IMR-90 (cell line): ENCODE measurements at regions not wholly inside any gene's neighbourhood (a gene's known extent, or its start where the extent isn't known, plus 50 kb on each side); places are given as distances from the start of the nearest gene placed in this dataset.

Source experiments
- ATAC-seq: fragments of 200-7000 bp; cut with Tn5 transposase; 2 replicates; pipeline ENCODE4 v1.9.1; 2020; ENCODE audit warnings: low read depth, mild to moderate bottlenecking, moderate library complexity
- BruUV-seq: library from RNA; stranded (reverse); fragments of 400-500 nt; replicated peaks from 2 replicates; lab custom pipeline; 2021; lab: Mats Ljungman, UMichigan
- CTCF ChIA-PET: fragments of 300-600 bp; formaldehyde crosslinking; extraction: SDS; loops from one replicate; lab custom pipeline; 2021; ENCODE audit warnings: antibody characterized with exemption; lab: Yijun Ruan, JAX
- POLR2A ChIA-PET: fragments of 300-600 bp; sonication (Branson Sonifier 250); formaldehyde crosslinking; loops from one replicate; lab custom pipeline; 2022; ENCODE audit warnings: antibody characterized with exemption; ENCODE audit not compliant: unreplicated experiment; lab: Charles Lee
- DNase-seq: peaks from one replicate; pipeline ENCODE4 v3.0.0; 2013
- H2AFZ ChIP-seq: replicated peaks from 2 replicates; pipeline ENCODE3; 2013; ENCODE audit warnings: low read length, mild to moderate bottlenecking; ENCODE audit not compliant: poor library complexity
- H2AK5ac ChIP-seq: 2 replicates; pipeline ENCODE4 v1.6.1; 2013; ENCODE audit warnings: low read depth, low read length, inconsistent platforms
- H2AK9ac ChIP-seq: replicated peaks from 2 replicates; pipeline ENCODE3; 2013; ENCODE audit warnings: mild to moderate bottlenecking, low read depth, low read length, moderate library complexity; ENCODE audit not compliant: poor library complexity
- H2BK120ac ChIP-seq: 2 replicates; pipeline ENCODE4 v1.6.1; 2013; ENCODE audit warnings: low read depth, low read length, inconsistent platforms
- H2BK15ac ChIP-seq: 3 replicates; pipeline ENCODE4 v1.6.1; 2013; ENCODE audit warnings: low read depth, low read length, inconsistent platforms
- H2BK20ac ChIP-seq: 2 replicates; pipeline ENCODE4 v1.6.1; 2013; ENCODE audit warnings: low read depth, mild to moderate bottlenecking, inconsistent platforms, low read length, moderate library complexity
- H2BK5ac ChIP-seq: 2 replicates; pipeline ENCODE4 v1.6.1; 2013; ENCODE audit warnings: mild to moderate bottlenecking, low read depth, low read length, inconsistent platforms; ENCODE audit not compliant: poor library complexity, severe bottlenecking
- H3K14ac ChIP-seq: replicated peaks from 2 replicates; pipeline ENCODE4 v1.6.1; 2013; ENCODE audit warnings: low read depth, low read length, inconsistent platforms
- H3K18ac ChIP-seq: 2 replicates; pipeline ENCODE4 v1.6.1; 2013; ENCODE audit warnings: low read depth, low read length, control low read depth
- H3K23ac ChIP-seq: 2 replicates; pipeline ENCODE4 v1.6.1; 2013; ENCODE audit warnings: low read depth, low read length, inconsistent platforms
- H3K27ac ChIP-seq: 2 replicates; pipeline ENCODE4 v1.5.1; 2013; ENCODE audit warnings: mild to moderate bottlenecking, control low read depth, low read length; ENCODE audit not compliant: insufficient read depth
- H3K27me3 ChIP-seq: 2 replicates; pipeline ENCODE4 v1.6.1; 2013; ENCODE audit warnings: low read length; ENCODE audit not compliant: control insufficient read depth, insufficient read depth
- H3K36me3 ChIP-seq: 2 replicates; pipeline ENCODE4 v1.6.1; 2013; ENCODE audit warnings: low read length, mixed read lengths; ENCODE audit not compliant: control insufficient read depth, insufficient read depth
- H3K4ac ChIP-seq: 2 replicates; pipeline ENCODE4 v1.6.1; 2013; ENCODE audit warnings: low read depth, low read length, inconsistent platforms
- H3K4me1 ChIP-seq: 2 replicates; pipeline ENCODE4 v1.6.1; 2013; ENCODE audit warnings: low read length, mixed read lengths; ENCODE audit not compliant: control insufficient read depth, insufficient read depth
- H3K4me2 ChIP-seq: 2 replicates; pipeline ENCODE4 v1.6.1; 2013; ENCODE audit warnings: low read depth, mild to moderate bottlenecking, control low read depth, low read length, moderate library complexity
- H3K4me3 ChIP-seq: 2 replicates; pipeline ENCODE4 v1.5.1; 2013; ENCODE audit warnings: low read depth, mild to moderate bottlenecking, control low read depth, low read length, moderate library complexity; ENCODE audit not compliant: insufficient read depth
- H3K56ac ChIP-seq: 2 replicates; pipeline ENCODE4 v1.6.1; 2013; ENCODE audit warnings: low read length, inconsistent platforms; ENCODE audit not compliant: insufficient read depth; ENCODE audit errors: extremely low read depth
- H3K79me1 ChIP-seq, 2 experiments: 2 replicates each; pipeline ENCODE4 v1.6.1; 2013; ENCODE audit warnings: low read length in 2 of 2, inconsistent platforms in 1 of 2, low read depth in 1 of 2
- H3K9ac ChIP-seq: 2 replicates; pipeline ENCODE4 v1.6.1; 2013; ENCODE audit warnings: low read depth, low read length, control low read depth
- H3K9me1 ChIP-seq: 2 replicates; pipeline ENCODE4 v1.6.1; 2013; ENCODE audit warnings: low read length, inconsistent platforms; ENCODE audit not compliant: insufficient read depth
- H3K9me3 ChIP-seq: 2 replicates; pipeline ENCODE4 v1.6.1; 2013; ENCODE audit warnings: low read length; ENCODE audit not compliant: control insufficient read depth, insufficient read depth
- H4K20me1 ChIP-seq: 2 replicates; pipeline ENCODE4 v1.6.1; 2013; ENCODE audit warnings: low read length, inconsistent platforms; ENCODE audit not compliant: insufficient read depth
- H4K5ac ChIP-seq: 2 replicates; pipeline ENCODE4 v1.6.1; 2013; ENCODE audit warnings: mild to moderate bottlenecking, low read depth, low read length, control low read depth
- H4K8ac ChIP-seq, 2 experiments: 2 replicates each; pipeline ENCODE4 v1.6.1; 2013; ENCODE audit warnings: low read depth in 2 of 2, low read length in 2 of 2, control low read depth in 1 of 2, inconsistent platforms in 1 of 2
- H4K91ac ChIP-seq: 2 replicates; pipeline ENCODE4 v1.6.1; 2013; ENCODE audit warnings: low read depth, low read length, inconsistent platforms; ENCODE audit not compliant: insufficient read depth
- POLR2A ChIP-seq: IDR thresholded peaks from 2 replicates; pipeline ENCODE4 v1.6.1; 2012; ENCODE audit warnings: mild to moderate bottlenecking, low read depth, low read length
- RAD21 ChIP-seq: IDR thresholded peaks from 2 replicates; pipeline ENCODE4 v1.6.1; 2012; ENCODE audit warnings: low read length, improper control_type of control experiment
- SMC3 ChIP-seq: fragments of 150-350 bp; IDR thresholded peaks from 2 replicates; pipeline ENCODE4 v1.6.1; 2016; ENCODE audit warnings: low read depth, mild to moderate bottlenecking, antibody characterized with exemption, low read length, moderate library complexity
- WGBS, 2 experiments: methylation state at CpG; one replicate each; pipeline versions ENCODE4 v1.1.5 to v1.1.7; 2013; ENCODE audit warnings: missing lambda C conversion rate in 2 of 2; ENCODE audit not compliant: insufficient read length in 1 of 2; ENCODE audit errors: extremely low coverage in 2 of 2; 5-methylcytosine and 5-hydroxymethylcytosine counted together
- dilution Hi-C: fragments of 300-500 bp; cut with HindIII; formaldehyde crosslinking; loops from one replicate; pipeline ENCODE4 v1.14.3; 2018; ENCODE audit warnings: low sequenced_read_pairs; ENCODE audit not compliant: unreplicated experiment
- in situ Hi-C: fragments of 300-500 bp; cut with MboI; formaldehyde crosslinking; loops from 3 replicates; pipeline ENCODE4 v1.14.3; 2019; ENCODE audit warnings: low sequenced_read_pairs, inconsistent platforms, mixed read lengths
- intact Hi-C: fragments of 100-400 bp; cut with micrococcal nuclease; formaldehyde crosslinking; loops from 2 replicates; pipeline ENCODE4 v1.10.0; 2022
- TF ChIP-seq, protein P1 (sequence below): conservative IDR thresholded peaks from 2 replicates; pipeline ENCODE4 v1.5.1; 2012; ENCODE audit warnings: mild to moderate bottlenecking, low read depth, low read length, improper control_type of control experiment

DNA sequence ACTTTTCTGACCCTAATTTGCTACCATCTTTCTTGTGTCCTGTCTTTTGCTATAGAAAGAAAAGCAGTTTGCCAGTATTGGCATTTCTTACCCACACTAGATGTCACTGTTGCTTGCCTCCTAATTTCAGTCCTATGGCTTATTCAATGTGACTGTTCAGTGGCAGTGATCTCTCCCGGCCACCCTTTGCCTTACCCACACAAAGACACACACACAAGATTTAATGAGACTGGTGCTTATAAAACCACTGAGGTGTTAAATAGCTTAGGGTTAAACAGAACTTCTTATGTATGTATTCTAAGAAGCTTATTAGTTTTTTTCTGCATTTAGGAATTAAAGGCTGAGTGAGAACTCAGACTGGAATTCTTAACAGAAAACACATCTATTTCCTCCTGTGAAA lies 233.6 kb upstream of the ASCC3 start:
- Histone ChIP-seq H3K9me3 (no peaks in the 10 kb centered on the region), H4K8ac (no peak overlapping the region), H3K4me1 (no peaks in the 10 kb centered on the region), H3K14ac (no peak overlapping the region), H2BK5ac (no peak overlapping the region), H2AK5ac (no peak overlapping the region), H2BK20ac (no peak overlapping the region), H3K18ac (no peak overlapping the region), H4K20me1 (no peaks in the 10 kb centered on the region), H2AK9ac (no peak overlapping the region), H3K79me1 (no peaks in the 10 kb centered on the region), H3K36me3 (no peaks in the 10 kb centered on the region), H3K9ac (no peak overlapping the region), H3K9me1 (no peaks in the 10 kb centered on the region), H2AFZ (no peak overlapping the region), H3K4ac (no peak overlapping the region), H4K91ac (no peak overlapping the region), H3K4me2 (no peak overlapping the region), H3K23ac (no peak overlapping the region), H4K5ac (no peak overlapping the region), H3K56ac (no peak overlapping the region), H2BK15ac (no peak overlapping the region), H3K27me3 (no peaks in the 10 kb centered on the region), H3K4me3 (no peak overlapping the region), H2BK120ac (no peak overlapping the region), H3K27ac (no peak overlapping the region)
- CTCF ChIA-PET = interaction anchor here (0.6 to 0.8 kb wide), 3 partner anchors 15 to 491 kb away, joined by 3 read pairs; no protein-coding TSS in a partner anchor
- peak; percentile 77 for ATAC-seq
- WGBS, 2 experiments = no CpG with 5 or more reads among the region's 1 CpG
- in situ Hi-C loops (no loop called here), dilution Hi-C loops (no loop called here), intact Hi-C loops (no loop called here)
- no TSS peak for BruUV-seq
- TF ChIP-seq RAD21 (peak; percentile 76), POLR2A (no peak), SMC3 (peak; percentile 56)
- TF ChIP-seq, protein P1, sequence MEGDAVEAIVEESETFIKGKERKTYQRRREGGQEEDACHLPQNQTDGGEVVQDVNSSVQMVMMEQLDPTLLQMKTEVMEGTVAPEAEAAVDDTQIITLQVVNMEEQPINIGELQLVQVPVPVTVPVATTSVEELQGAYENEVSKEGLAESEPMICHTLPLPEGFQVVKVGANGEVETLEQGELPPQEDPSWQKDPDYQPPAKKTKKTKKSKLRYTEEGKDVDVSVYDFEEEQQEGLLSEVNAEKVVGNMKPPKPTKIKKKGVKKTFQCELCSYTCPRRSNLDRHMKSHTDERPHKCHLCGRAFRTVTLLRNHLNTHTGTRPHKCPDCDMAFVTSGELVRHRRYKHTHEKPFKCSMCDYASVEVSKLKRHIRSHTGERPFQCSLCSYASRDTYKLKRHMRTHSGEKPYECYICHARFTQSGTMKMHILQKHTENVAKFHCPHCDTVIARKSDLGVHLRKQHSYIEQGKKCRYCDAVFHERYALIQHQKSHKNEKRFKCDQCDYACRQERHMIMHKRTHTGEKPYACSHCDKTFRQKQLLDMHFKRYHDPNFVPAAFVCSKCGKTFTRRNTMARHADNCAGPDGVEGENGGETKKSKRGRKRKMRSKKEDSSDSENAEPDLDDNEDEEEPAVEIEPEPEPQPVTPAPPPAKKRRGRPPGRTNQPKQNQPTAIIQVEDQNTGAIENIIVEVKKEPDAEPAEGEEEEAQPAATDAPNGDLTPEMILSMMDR = peak; percentile 61
- peak; percentile 20 for DNase-seq
- POLR2A ChIA-PET = no interaction called here
